Choroid plexus epithelial cell (primary cell): ENCODE measurements at regions not wholly inside any gene's neighbourhood (a gene's known extent, or its start where the extent isn't known, plus 50 kb on each side); places are given as distances from the start of the nearest gene placed in this dataset.

Experiments
- DNase-seq: peaks from one replicate; pipeline ENCODE4 v3.0.0-alpha.2; 2010; ENCODE audit warnings: low read depth
- H3K4me3 ChIP-seq: 2 replicates; pipeline ENCODE4 v1.5.1; 2011; ENCODE audit warnings: low read depth, mild to moderate bottlenecking, control low read depth, low read length, moderate library complexity
- TF ChIP-seq, protein P1 (sequence below): conservative IDR thresholded peaks from 2 replicates; pipeline ENCODE4 v1.5.1; 2011; ENCODE audit warnings: low read depth, mild to moderate bottlenecking, control low read depth, inconsistent platforms, low read length, moderate library complexity

DNA sequence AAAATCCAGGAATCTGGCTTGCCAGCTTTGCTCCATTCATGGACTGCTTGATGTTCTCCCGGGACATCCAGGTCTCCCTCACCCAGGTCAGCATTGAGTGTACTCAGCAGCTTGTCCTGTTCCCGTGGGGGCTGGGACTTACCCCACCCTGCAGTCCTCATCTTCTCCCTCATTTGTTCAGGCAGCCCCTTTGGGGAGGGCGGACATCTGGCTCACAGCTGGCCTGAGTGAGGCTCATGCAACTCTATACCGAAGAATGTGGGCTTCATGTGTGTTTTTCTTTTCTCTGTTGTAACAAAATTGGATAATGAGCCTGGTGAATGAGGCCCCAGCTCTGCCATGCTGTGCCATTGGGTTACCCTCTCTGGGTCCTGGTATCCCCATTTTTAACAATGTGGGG is 227.7 kb upstream of the TENM4 start:
- H3K4me3 ChIP-seq, result no peak overlapping the region
- no peak for DNase-seq
- TF ChIP-seq, protein P1, sequence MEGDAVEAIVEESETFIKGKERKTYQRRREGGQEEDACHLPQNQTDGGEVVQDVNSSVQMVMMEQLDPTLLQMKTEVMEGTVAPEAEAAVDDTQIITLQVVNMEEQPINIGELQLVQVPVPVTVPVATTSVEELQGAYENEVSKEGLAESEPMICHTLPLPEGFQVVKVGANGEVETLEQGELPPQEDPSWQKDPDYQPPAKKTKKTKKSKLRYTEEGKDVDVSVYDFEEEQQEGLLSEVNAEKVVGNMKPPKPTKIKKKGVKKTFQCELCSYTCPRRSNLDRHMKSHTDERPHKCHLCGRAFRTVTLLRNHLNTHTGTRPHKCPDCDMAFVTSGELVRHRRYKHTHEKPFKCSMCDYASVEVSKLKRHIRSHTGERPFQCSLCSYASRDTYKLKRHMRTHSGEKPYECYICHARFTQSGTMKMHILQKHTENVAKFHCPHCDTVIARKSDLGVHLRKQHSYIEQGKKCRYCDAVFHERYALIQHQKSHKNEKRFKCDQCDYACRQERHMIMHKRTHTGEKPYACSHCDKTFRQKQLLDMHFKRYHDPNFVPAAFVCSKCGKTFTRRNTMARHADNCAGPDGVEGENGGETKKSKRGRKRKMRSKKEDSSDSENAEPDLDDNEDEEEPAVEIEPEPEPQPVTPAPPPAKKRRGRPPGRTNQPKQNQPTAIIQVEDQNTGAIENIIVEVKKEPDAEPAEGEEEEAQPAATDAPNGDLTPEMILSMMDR, result no peak

GRCh38 chr11:79667380-79667779 is 226.6 kb upstream of the TENM4 start:
- TF ChIP-seq, protein P1, result no peak
- H3K4me3 ChIP-seq, result no peak overlapping the region
- DNase-seq, result no peak

DNA sequence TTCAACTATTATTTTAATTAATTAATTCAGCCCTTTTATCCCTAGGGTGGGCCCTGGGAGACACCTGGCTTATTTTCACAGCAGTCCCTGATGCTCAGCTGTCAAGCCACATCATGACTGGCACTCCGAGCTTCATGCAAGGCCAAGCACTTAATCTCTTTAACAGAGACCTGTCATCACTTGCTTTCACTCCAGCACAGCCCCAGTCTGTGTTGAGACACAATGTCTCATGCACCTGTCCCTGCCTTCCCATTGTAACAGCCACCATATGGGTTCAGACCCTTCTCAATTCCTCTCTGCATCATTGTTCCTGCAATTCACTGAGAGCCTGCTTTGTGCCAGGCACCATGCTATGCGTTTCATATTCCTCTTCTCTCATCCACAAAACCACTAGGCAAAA is 222.2 kb upstream of the TENM4 start:
- no peak overlapping the region for H3K4me3 ChIP-seq
- DNase-seq, result no peak

GRCh38 chr11:79661373-79661772 is 220.5 kb upstream of the TENM4 start:
- no peak for DNase-seq
- no peak overlapping the region for H3K4me3 ChIP-seq
- TF ChIP-seq, protein P1, result no peak

More for the DNA sequence above, 222.2 kb upstream of the TENM4 start:
- TF ChIP-seq, protein P1, result no peak

DNA sequence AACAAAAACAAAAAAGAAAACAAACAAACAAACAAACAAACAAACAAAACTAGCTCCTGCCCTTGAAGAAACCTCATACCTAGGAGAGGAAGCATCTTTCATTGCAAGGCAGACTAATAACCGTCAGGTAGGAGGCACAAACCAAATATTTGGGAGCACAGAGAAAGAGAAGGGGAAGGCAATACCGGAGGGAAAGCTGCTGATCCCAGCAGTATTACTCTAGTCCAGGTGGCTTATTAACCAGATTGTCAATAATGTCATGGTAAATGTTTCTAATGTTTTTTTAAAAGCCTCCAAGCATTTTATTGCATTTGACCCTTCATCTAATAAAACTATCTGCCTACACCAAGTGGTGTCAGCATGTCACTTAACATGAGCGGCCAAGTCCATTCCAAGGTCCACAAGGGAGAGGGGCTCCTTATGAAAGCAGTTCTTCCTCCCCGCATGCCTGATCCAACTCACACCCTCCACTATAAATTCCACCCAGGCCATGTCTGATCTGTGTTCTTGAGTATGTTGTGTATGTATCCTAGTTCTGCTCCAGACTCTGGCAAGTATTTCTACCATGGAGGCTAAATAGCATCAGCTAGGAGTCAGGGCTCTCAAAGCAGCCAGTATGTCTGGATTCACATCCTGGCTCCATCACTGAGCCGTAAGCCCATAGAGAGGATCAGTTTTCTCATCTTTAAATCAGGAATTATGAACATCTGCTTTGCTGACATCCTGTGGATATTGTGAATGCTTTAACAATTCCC is 208.1 kb upstream of the TENM4 start:
- no peak for DNase-seq

GRCh38 chr11:79637219-79637618 is 196.4 kb upstream of the TENM4 start:
- TF ChIP-seq, protein P1, result no peak
- no peak overlapping the region for H3K4me3 ChIP-seq
- DNase-seq, result no peak

More for the DNA sequence above, 208.1 kb upstream of the TENM4 start:
- TF ChIP-seq, protein P1, result no peak
- no peak overlapping the region for H3K4me3 ChIP-seq

GRCh38 chr11:79634905-79635304 is 194.1 kb upstream of the TENM4 start:
- DNase-seq, result no peak
- TF ChIP-seq, protein P1, result no peak
- no peak overlapping the region for H3K4me3 ChIP-seq
